ENCODE measurements at regions not wholly inside any gene's neighbourhood (a gene's known extent, or its start where the extent isn't known, plus 50 kb on each side); places are given as distances from the start of the nearest gene placed in this dataset.
A peak's percentile ranks its signal among the peaks of the same experiment; 100 is the strongest.

DNA sequence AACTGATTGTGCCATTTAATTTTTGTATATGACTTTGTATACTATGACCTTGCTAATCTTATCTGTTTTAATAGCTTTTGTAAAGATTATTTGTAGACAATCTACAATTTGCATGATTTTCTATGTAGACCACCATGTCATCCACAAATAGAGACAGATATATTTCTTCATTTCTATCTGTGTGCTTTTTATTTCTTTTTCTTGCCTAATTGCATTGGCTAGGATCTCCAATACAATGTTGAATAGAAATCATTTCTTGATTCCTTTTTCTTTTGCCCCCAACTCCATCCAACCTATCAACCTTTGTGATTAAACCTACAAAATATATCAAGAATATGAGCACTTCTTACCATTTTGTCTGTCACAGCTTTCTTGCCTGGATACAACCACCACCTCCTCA is 232.6 kb upstream of the POU3F1 start:
- Histone ChIP-seq H3K9me3 (peaks cover 8% of the 10 kb centered on the region), H3K36me3 (no peaks in the 10 kb centered on the region), H3K27ac (no peak overlapping the region), H3K4me1 (no peaks in the 10 kb centered on the region), H3K4me3 (no peak overlapping the region), H3K27me3 (ENCODE audit: low read depth) (no peaks in the 10 kb centered on the region)
- intact Hi-C loops (cut with DNase I) = no loop called here
- TF ChIP-seq, protein P1, sequence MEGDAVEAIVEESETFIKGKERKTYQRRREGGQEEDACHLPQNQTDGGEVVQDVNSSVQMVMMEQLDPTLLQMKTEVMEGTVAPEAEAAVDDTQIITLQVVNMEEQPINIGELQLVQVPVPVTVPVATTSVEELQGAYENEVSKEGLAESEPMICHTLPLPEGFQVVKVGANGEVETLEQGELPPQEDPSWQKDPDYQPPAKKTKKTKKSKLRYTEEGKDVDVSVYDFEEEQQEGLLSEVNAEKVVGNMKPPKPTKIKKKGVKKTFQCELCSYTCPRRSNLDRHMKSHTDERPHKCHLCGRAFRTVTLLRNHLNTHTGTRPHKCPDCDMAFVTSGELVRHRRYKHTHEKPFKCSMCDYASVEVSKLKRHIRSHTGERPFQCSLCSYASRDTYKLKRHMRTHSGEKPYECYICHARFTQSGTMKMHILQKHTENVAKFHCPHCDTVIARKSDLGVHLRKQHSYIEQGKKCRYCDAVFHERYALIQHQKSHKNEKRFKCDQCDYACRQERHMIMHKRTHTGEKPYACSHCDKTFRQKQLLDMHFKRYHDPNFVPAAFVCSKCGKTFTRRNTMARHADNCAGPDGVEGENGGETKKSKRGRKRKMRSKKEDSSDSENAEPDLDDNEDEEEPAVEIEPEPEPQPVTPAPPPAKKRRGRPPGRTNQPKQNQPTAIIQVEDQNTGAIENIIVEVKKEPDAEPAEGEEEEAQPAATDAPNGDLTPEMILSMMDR (IDR thresholded peaks at IDR 0.05) = no peak
- no peak for ATAC-seq
- DNase-seq = no peak

DNA sequence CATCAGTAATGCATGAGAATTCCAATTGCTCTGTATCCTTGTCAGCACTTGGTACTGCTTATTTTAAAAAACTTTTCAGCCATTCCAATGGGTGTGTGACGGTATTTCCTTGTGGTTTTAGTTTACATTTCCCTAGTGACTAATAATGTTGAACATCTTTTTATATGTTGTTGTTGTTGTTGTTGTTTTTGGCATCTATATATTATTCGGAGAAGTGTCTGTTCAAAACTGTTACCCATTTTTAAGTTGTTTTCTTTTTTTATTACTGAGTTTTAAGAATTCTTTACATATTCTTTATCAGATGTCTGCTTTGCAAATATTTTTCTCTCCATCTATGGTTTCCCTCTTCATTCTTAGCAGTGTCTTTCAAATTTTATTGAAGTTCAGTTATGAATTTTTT is 231.1 kb upstream of the POU3F1 start:
- Histone ChIP-seq H3K4me3 (no peak overlapping the region), H3K9me3 (peaks cover 8% of the 10 kb centered on the region), H3K36me3 (no peaks in the 10 kb centered on the region), H3K27me3 (ENCODE audit: low read depth) (no peaks in the 10 kb centered on the region), H3K27ac (no peak overlapping the region), H3K4me1 (no peaks in the 10 kb centered on the region)
- intact Hi-C loops (cut with DNase I) = no loop called here
- ATAC-seq = no peak
- DNase-seq = no peak
- TF ChIP-seq, protein P1 (IDR thresholded peaks at IDR 0.05) = no peak

DNA sequence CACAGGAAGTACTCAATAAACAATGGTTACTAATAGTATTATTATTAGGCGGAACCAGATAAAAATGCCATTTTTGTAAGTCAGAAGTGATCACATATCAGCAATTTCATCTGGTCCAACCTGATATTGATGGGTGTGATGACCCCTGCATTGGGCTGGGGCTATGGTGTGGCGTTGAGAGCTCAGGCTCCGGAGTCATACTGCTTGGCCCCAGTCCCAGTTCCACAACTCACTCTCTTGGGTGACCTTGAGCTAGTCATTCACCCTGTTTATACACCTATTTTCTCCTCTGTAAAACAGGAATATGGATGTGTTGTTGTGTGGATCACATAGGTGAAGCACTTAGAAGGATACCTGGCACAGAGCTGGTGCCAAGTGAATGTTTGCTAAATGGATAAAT is 229.4 kb upstream of the POU3F1 start:
- Histone ChIP-seq H3K27ac (no peak overlapping the region), H3K9me3 (peaks cover 8% of the 10 kb centered on the region), H3K4me1 (no peaks in the 10 kb centered on the region), H3K4me3 (no peak overlapping the region), H3K36me3 (no peaks in the 10 kb centered on the region), H3K27me3 (ENCODE audit: low read depth) (peaks cover 4% of the 10 kb centered on the region)
- DNase-seq (no peak), ATAC-seq (no peak)
- TF ChIP-seq, protein P1 (IDR thresholded peaks at IDR 0.05) = no peak
- intact Hi-C loops (cut with DNase I) = no loop called here

DNA sequence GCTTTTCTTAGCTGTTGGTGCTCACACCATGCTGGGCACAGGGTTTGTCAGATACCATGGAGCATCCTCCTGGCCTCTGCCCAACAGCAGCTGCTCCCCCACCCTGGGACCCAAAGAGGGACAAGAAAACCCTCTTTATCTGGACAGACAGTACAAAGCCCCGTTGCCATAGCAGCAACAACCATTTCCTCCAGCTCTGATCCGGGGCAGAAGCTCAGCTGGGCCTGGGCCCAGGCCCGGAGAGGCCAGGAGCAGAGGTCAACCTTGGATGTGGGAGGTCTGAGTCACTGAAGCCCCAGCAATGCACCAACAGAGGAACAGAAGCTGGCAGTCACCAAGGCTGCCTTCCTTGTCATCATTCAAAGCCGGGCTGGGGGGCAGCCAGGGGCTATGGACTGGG is 228.4 kb upstream of the POU3F1 start:
- no peaks in the 10 kb centered on the region for H3K4me1 ChIP-seq
- peaks cover 7% of the 10 kb centered on the region for H3K27me3 ChIP-seq (ENCODE audit: low read depth)
- H3K4me3 ChIP-seq = no peak overlapping the region
- no peaks in the 10 kb centered on the region for H3K36me3 ChIP-seq
- TF ChIP-seq, protein P1 (IDR thresholded peaks at IDR 0.05) = no peak
- H3K27ac ChIP-seq = no peak overlapping the region
- ATAC-seq (peak; percentile 41 to 62), DNase-seq (no peak)
- intact Hi-C loops (cut with DNase I) = no loop called here
- H3K9me3 ChIP-seq = peaks cover 8% of the 10 kb centered on the region

DNA sequence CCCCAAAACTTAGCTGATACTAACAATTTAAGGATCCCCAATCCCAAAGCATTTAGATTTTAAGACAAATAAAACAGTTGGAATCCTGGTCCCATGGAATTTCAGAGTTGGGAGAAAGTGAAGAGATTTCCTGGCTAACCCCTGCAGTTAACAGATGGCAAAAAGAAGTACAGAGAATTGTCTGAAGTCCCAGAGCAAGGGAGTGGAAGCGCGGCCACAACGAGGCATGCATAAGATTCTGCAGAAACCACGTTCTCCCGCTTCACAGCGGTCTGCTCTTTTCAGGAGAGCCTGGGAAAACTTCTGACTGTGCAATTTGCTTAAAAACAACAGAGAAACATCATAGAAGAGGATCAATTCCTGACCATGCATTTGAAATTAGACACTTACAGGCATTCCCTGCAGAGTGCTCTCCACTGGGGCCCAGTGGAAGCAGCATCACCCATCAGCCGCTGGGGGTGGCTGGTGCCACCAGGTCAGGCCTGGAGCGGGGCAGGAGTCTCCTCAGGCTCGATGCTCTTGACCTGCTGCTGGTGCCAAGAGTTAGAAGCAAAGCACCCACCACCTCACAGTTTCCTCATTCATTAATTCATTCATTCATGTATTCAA is 226.7 kb upstream of the POU3F1 start:
- no peak overlapping the region for H3K27ac ChIP-seq
- H3K9me3 ChIP-seq = peaks cover 2% of the 10 kb centered on the region
- TF ChIP-seq, protein P1 (IDR thresholded peaks at IDR 0.05) = no peak
- DNase-seq (no peak), ATAC-seq (no peak)
- intact Hi-C loops (cut with DNase I) = no loop called here
- H3K4me3 ChIP-seq = no peak overlapping the region
- no peaks in the 10 kb centered on the region for H3K36me3 ChIP-seq
- H3K27me3 ChIP-seq (ENCODE audit: low read depth) = peaks cover 7% of the 10 kb centered on the region
- H3K4me1 ChIP-seq = no peaks in the 10 kb centered on the region
